ENCODE measurements at regions not wholly inside any gene's neighbourhood (a gene's known extent, or its start where the extent isn't known, plus 50 kb on each side); places are given as distances from the start of the nearest gene placed in this dataset.

- no peak overlapping the region for H3K27ac ChIP-seq
- no peaks in the 10 kb centered on the region for H3K4me1 ChIP-seq
- no peaks in the 10 kb centered on the region for H3K9me3 ChIP-seq
- H3K27me3 ChIP-seq, result no peaks in the 10 kb centered on the region
- no peaks in the 10 kb centered on the region for H3K36me3 ChIP-seq
- DNase-seq (ENCODE audit: low spot score), result no peak
- TF ChIP-seq CTCF (IDR thresholded peaks at IDR 0.05), result no peak
- no peak overlapping the region for H3K4me3 ChIP-seq
Measured at GRCh38 chr14:58964598-58964928, 223.9 kb upstream of the DAAM1 start.

GRCh38 chr14:58965601-58966000 is 222.9 kb upstream of the DAAM1 start:
- TF ChIP-seq CTCF (IDR thresholded peaks at IDR 0.05), result no peak
- no peaks in the 10 kb centered on the region for H3K9me3 ChIP-seq
- H3K27me3 ChIP-seq, result no peaks in the 10 kb centered on the region
- H3K4me1 ChIP-seq, result peaks cover 0 to 8% of the 10 kb centered on the region in 2 donors
- no peak overlapping the region for H3K4me3 ChIP-seq
- H3K27ac ChIP-seq, result no peak overlapping the region
- H3K36me3 ChIP-seq, result no peaks in the 10 kb centered on the region
- no peak for DNase-seq (ENCODE audit: low spot score)

- no peaks in the 10 kb centered on the region for H3K27me3 ChIP-seq
- DNase-seq (ENCODE audit: low spot score), result no peak
- no peak overlapping the region for H3K4me3 ChIP-seq
- TF ChIP-seq CTCF (IDR thresholded peaks at IDR 0.05), result no peak
- H3K36me3 ChIP-seq, result no peaks in the 10 kb centered on the region
- no peak overlapping the region for H3K27ac ChIP-seq
- H3K4me1 ChIP-seq, result peaks cover 0 to 10% of the 10 kb centered on the region in 2 donors
- H3K9me3 ChIP-seq, result no peaks in the 10 kb centered on the region
Measured at GRCh38 chr14:58966997-58967396, 221.5 kb upstream of the DAAM1 start.

DNA sequence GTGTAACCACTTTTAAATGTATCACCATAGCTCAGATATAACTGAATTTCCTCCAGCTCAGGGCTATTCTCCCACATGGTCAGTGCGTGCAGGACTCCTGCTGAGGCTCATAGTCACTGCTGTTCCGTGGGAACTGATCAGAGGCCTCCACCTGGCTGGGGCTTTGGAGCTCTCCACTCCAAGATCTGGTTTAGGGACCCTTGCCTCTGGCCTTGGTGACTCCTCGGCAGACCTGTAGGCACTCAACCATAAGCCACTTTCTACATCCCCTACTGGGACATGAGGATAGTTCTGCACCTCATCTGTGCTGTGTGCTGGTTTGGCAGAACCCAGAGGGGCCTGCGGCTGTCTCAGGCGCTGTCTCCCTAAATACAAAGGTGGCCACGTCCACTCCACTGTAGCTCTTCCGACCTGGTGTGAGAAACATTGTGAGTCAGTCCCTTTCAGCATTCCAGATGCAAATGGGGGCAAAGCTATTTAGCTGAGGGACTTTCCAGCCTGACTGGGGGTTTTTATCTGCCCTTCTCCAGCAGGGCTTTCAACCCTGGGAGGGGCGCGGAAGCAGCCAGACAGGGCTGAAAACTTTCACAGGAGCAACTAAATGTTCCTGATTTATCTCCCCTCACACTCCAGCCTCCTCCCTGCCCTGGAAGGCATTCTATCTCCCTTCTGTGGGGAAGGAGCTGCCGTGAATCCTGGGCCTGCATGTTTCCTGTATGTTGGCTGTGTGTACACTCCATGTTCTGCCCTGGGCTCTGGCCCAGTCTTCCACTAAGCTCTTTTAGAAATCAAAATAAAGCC is 218.3 kb upstream of the DAAM1 start:
- no peak for TF ChIP-seq CTCF (IDR thresholded peaks at IDR 0.05)
- DNase-seq (ENCODE audit: low spot score), result no peak
- H3K4me1 ChIP-seq, result peaks cover 0 to 10% of the 10 kb centered on the region in 2 donors
- no peaks in the 10 kb centered on the region for H3K9me3 ChIP-seq
- H3K4me3 ChIP-seq, result no peak overlapping the region
- H3K27me3 ChIP-seq, result no peaks in the 10 kb centered on the region
- H3K36me3 ChIP-seq, result no peaks in the 10 kb centered on the region
- peak overlapping the region in 1 of 2 donors; percentile 10 for H3K27ac ChIP-seq

GRCh38 chr14:58972233-58973017 is 216.0 kb upstream of the DAAM1 start:
- no peak for TF ChIP-seq CTCF (IDR thresholded peaks at IDR 0.05)
- H3K9me3 ChIP-seq, result no peaks in the 10 kb centered on the region
- H3K4me1 ChIP-seq, result peaks cover 0 to 10% of the 10 kb centered on the region in 2 donors
- no peak overlapping the region for H3K4me3 ChIP-seq
- H3K27me3 ChIP-seq, result no peaks in the 10 kb centered on the region
- no peaks in the 10 kb centered on the region for H3K36me3 ChIP-seq
- no peak overlapping the region for H3K27ac ChIP-seq
- DNase-seq (ENCODE audit: low spot score), result no peak

Data from right atrium auricular region (tissue), 2 donors.